IMR-90 (cell line): ENCODE measurements at regions not wholly inside any gene's neighbourhood (a gene's known extent, or its start where the extent isn't known, plus 50 kb on each side); places are given as distances from the start of the nearest gene placed in this dataset.

Source experiments
- ATAC-seq: fragments of 200-7000 bp; cut with Tn5 transposase; 2 replicates; pipeline ENCODE4 v1.9.1; 2020; ENCODE audit warnings: low read depth, mild to moderate bottlenecking, moderate library complexity
- BruUV-seq: library from RNA; stranded (reverse); fragments of 400-500 nt; replicated peaks from 2 replicates; lab custom pipeline; 2021; lab: Mats Ljungman, UMichigan
- CTCF ChIA-PET: fragments of 300-600 bp; formaldehyde crosslinking; extraction: SDS; loops from one replicate; lab custom pipeline; 2021; ENCODE audit warnings: antibody characterized with exemption; lab: Yijun Ruan, JAX
- POLR2A ChIA-PET: fragments of 300-600 bp; sonication (Branson Sonifier 250); formaldehyde crosslinking; loops from one replicate; lab custom pipeline; 2022; ENCODE audit warnings: antibody characterized with exemption; ENCODE audit not compliant: unreplicated experiment; lab: Charles Lee
- DNase-seq: peaks from one replicate; pipeline ENCODE4 v3.0.0; 2013
- H2AFZ ChIP-seq: replicated peaks from 2 replicates; pipeline ENCODE3; 2013; ENCODE audit warnings: low read length, mild to moderate bottlenecking; ENCODE audit not compliant: poor library complexity
- H2AK5ac ChIP-seq: 2 replicates; pipeline ENCODE4 v1.6.1; 2013; ENCODE audit warnings: low read depth, low read length, inconsistent platforms
- H2AK9ac ChIP-seq: replicated peaks from 2 replicates; pipeline ENCODE3; 2013; ENCODE audit warnings: mild to moderate bottlenecking, low read depth, low read length, moderate library complexity; ENCODE audit not compliant: poor library complexity
- H2BK120ac ChIP-seq: 2 replicates; pipeline ENCODE4 v1.6.1; 2013; ENCODE audit warnings: low read depth, low read length, inconsistent platforms
- H2BK15ac ChIP-seq: 3 replicates; pipeline ENCODE4 v1.6.1; 2013; ENCODE audit warnings: low read depth, low read length, inconsistent platforms
- H2BK20ac ChIP-seq: 2 replicates; pipeline ENCODE4 v1.6.1; 2013; ENCODE audit warnings: low read depth, mild to moderate bottlenecking, inconsistent platforms, low read length, moderate library complexity
- H2BK5ac ChIP-seq: 2 replicates; pipeline ENCODE4 v1.6.1; 2013; ENCODE audit warnings: mild to moderate bottlenecking, low read depth, low read length, inconsistent platforms; ENCODE audit not compliant: poor library complexity, severe bottlenecking
- H3K14ac ChIP-seq: replicated peaks from 2 replicates; pipeline ENCODE4 v1.6.1; 2013; ENCODE audit warnings: low read depth, low read length, inconsistent platforms
- H3K18ac ChIP-seq: 2 replicates; pipeline ENCODE4 v1.6.1; 2013; ENCODE audit warnings: low read depth, low read length, control low read depth
- H3K23ac ChIP-seq: 2 replicates; pipeline ENCODE4 v1.6.1; 2013; ENCODE audit warnings: low read depth, low read length, inconsistent platforms
- H3K27ac ChIP-seq: 2 replicates; pipeline ENCODE4 v1.5.1; 2013; ENCODE audit warnings: mild to moderate bottlenecking, control low read depth, low read length; ENCODE audit not compliant: insufficient read depth
- H3K27me3 ChIP-seq: 2 replicates; pipeline ENCODE4 v1.6.1; 2013; ENCODE audit warnings: low read length; ENCODE audit not compliant: control insufficient read depth, insufficient read depth
- H3K36me3 ChIP-seq: 2 replicates; pipeline ENCODE4 v1.6.1; 2013; ENCODE audit warnings: low read length, mixed read lengths; ENCODE audit not compliant: control insufficient read depth, insufficient read depth
- H3K4ac ChIP-seq: 2 replicates; pipeline ENCODE4 v1.6.1; 2013; ENCODE audit warnings: low read depth, low read length, inconsistent platforms
- H3K4me1 ChIP-seq: 2 replicates; pipeline ENCODE4 v1.6.1; 2013; ENCODE audit warnings: low read length, mixed read lengths; ENCODE audit not compliant: control insufficient read depth, insufficient read depth
- H3K4me2 ChIP-seq: 2 replicates; pipeline ENCODE4 v1.6.1; 2013; ENCODE audit warnings: low read depth, mild to moderate bottlenecking, control low read depth, low read length, moderate library complexity
- H3K4me3 ChIP-seq: 2 replicates; pipeline ENCODE4 v1.5.1; 2013; ENCODE audit warnings: low read depth, mild to moderate bottlenecking, control low read depth, low read length, moderate library complexity; ENCODE audit not compliant: insufficient read depth
- H3K56ac ChIP-seq: 2 replicates; pipeline ENCODE4 v1.6.1; 2013; ENCODE audit warnings: low read length, inconsistent platforms; ENCODE audit not compliant: insufficient read depth; ENCODE audit errors: extremely low read depth
- H3K79me1 ChIP-seq, 2 experiments: 2 replicates each; pipeline ENCODE4 v1.6.1; 2013; ENCODE audit warnings: low read length in 2 of 2, inconsistent platforms in 1 of 2, low read depth in 1 of 2
- H3K9ac ChIP-seq: 2 replicates; pipeline ENCODE4 v1.6.1; 2013; ENCODE audit warnings: low read depth, low read length, control low read depth
- H3K9me1 ChIP-seq: 2 replicates; pipeline ENCODE4 v1.6.1; 2013; ENCODE audit warnings: low read length, inconsistent platforms; ENCODE audit not compliant: insufficient read depth
- H3K9me3 ChIP-seq: 2 replicates; pipeline ENCODE4 v1.6.1; 2013; ENCODE audit warnings: low read length; ENCODE audit not compliant: control insufficient read depth, insufficient read depth
- H4K20me1 ChIP-seq: 2 replicates; pipeline ENCODE4 v1.6.1; 2013; ENCODE audit warnings: low read length, inconsistent platforms; ENCODE audit not compliant: insufficient read depth
- H4K5ac ChIP-seq: 2 replicates; pipeline ENCODE4 v1.6.1; 2013; ENCODE audit warnings: mild to moderate bottlenecking, low read depth, low read length, control low read depth
- H4K8ac ChIP-seq, 2 experiments: 2 replicates each; pipeline ENCODE4 v1.6.1; 2013; ENCODE audit warnings: low read depth in 2 of 2, low read length in 2 of 2, control low read depth in 1 of 2, inconsistent platforms in 1 of 2
- H4K91ac ChIP-seq: 2 replicates; pipeline ENCODE4 v1.6.1; 2013; ENCODE audit warnings: low read depth, low read length, inconsistent platforms; ENCODE audit not compliant: insufficient read depth
- BHLHE40 ChIP-seq: fragments of 150-350 bp; IDR thresholded peaks from 2 replicates; pipeline ENCODE4 v1.6.1; 2016; ENCODE audit warnings: mild to moderate bottlenecking, low read depth, low read length
- CEBPB ChIP-seq: IDR thresholded peaks from 2 replicates; pipeline ENCODE4 v1.6.1; 2012; ENCODE audit warnings: low read depth, low read length, improper control_type of control experiment
- CHD1 ChIP-seq: IDR thresholded peaks from 2 replicates; pipeline ENCODE4 v1.6.1; 2012; ENCODE audit warnings: low read depth, low read length, improper control_type of control experiment
- FOS ChIP-seq: fragments of 150-350 bp; IDR thresholded peaks from 2 replicates; pipeline ENCODE4 v1.6.1; 2016; ENCODE audit warnings: low read depth, low read length
- MAFK ChIP-seq: IDR thresholded peaks from 2 replicates; pipeline ENCODE4 v1.6.1; 2012; ENCODE audit warnings: low read depth, low read length, improper control_type of control experiment
- MAZ ChIP-seq: IDR thresholded peaks from 2 replicates; pipeline ENCODE4 v1.6.1; 2012; ENCODE audit warnings: low read depth, mild to moderate bottlenecking, low read length, improper control_type of control experiment, moderate library complexity, borderline replicate concordance
- MXI1 ChIP-seq: IDR thresholded peaks from 2 replicates; pipeline ENCODE4 v1.6.1; 2012; ENCODE audit warnings: low read depth, mild to moderate bottlenecking, low read length, moderate library complexity, borderline replicate concordance
- NFE2L2 ChIP-seq: fragments of 150-350 bp; IDR thresholded peaks from 2 replicates; pipeline ENCODE4 v1.6.1; 2016; ENCODE audit warnings: low read depth, mild to moderate bottlenecking, low read length
- POLR2A ChIP-seq: IDR thresholded peaks from 2 replicates; pipeline ENCODE4 v1.6.1; 2012; ENCODE audit warnings: mild to moderate bottlenecking, low read depth, low read length
- RAD21 ChIP-seq: IDR thresholded peaks from 2 replicates; pipeline ENCODE4 v1.6.1; 2012; ENCODE audit warnings: low read length, improper control_type of control experiment
- RCOR1 ChIP-seq: IDR thresholded peaks from 2 replicates; pipeline ENCODE4 v1.6.1; 2012; ENCODE audit warnings: mild to moderate bottlenecking, low read length, improper control_type of control experiment; ENCODE audit not compliant: insufficient replicate concordance
- RFX5 ChIP-seq: IDR thresholded peaks from 2 replicates; pipeline ENCODE4 v1.8.0; 2012; ENCODE audit warnings: low read depth, mild to moderate bottlenecking, low read length, moderate library complexity
- SMC3 ChIP-seq: fragments of 150-350 bp; IDR thresholded peaks from 2 replicates; pipeline ENCODE4 v1.6.1; 2016; ENCODE audit warnings: low read depth, mild to moderate bottlenecking, antibody characterized with exemption, low read length, moderate library complexity
- WGBS, 2 experiments: methylation state at CpG; one replicate each; pipeline versions ENCODE4 v1.1.5 to v1.1.7; 2013; ENCODE audit warnings: missing lambda C conversion rate in 2 of 2; ENCODE audit not compliant: insufficient read length in 1 of 2; ENCODE audit errors: extremely low coverage in 2 of 2; 5-methylcytosine and 5-hydroxymethylcytosine counted together
- dilution Hi-C: fragments of 300-500 bp; cut with HindIII; formaldehyde crosslinking; loops from one replicate; pipeline ENCODE4 v1.14.3; 2018; ENCODE audit warnings: low sequenced_read_pairs; ENCODE audit not compliant: unreplicated experiment
- in situ Hi-C: fragments of 300-500 bp; cut with MboI; formaldehyde crosslinking; loops from 3 replicates; pipeline ENCODE4 v1.14.3; 2019; ENCODE audit warnings: low sequenced_read_pairs, inconsistent platforms, mixed read lengths
- intact Hi-C: fragments of 100-400 bp; cut with micrococcal nuclease; formaldehyde crosslinking; loops from 2 replicates; pipeline ENCODE4 v1.10.0; 2022
- TF ChIP-seq, protein P1 (sequence below): fragments of 150-350 bp; IDR thresholded peaks from 2 replicates; pipeline ENCODE4 v1.6.1; 2016; ENCODE audit warnings: low read depth, mild to moderate bottlenecking, low read length, moderate library complexity, borderline replicate concordance
- TF ChIP-seq, protein P2 (sequence below): conservative IDR thresholded peaks from 2 replicates; pipeline ENCODE4 v1.5.1; 2012; ENCODE audit warnings: mild to moderate bottlenecking, low read depth, low read length, improper control_type of control experiment
- TF ChIP-seq, protein P3 (sequence below): fragments of 150-350 bp; IDR thresholded peaks from 2 replicates; pipeline ENCODE4 v1.6.1; 2017; ENCODE audit warnings: mild to moderate bottlenecking, antibody characterized with exemption, low read length, low read depth

DNA sequence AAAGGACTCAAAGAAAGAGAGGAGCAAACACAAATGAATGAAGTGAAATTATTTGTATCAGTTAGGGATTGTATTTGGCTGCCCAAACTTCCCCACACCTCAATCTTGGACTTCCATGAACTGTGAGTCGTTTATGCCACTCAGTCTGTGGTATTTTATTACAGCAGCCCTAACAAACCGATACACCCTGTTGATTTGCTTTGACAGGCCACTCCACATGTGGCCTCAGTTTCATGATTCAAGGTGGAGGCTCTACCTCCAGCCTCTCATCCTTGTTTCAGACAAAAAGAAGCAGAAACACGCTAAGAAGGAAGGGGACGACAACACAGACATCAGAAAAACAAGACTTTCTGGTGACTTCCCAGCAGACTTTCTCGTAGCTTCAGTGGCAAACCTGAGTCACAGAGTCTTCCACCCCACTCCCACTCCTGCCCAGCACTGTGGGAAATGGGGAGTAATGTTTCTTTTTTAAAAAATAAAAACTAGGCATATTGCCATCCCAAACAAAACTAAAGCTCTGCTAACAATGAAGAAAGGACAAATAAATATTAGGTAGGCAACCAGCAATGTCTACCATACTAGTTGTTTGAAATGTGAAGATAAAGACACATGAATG, 52.2 kb upstream of the ABCA1 start:
- intact Hi-C loops: no loop called here
- dilution Hi-C loops: no loop called here

More for the DNA sequence above, 52.2 kb upstream of the ABCA1 start:
- in situ Hi-C loops: loop anchor here (25.0 kb wide), 1 partner anchor 157 kb away; no protein-coding TSS in a partner anchor
- Histone ChIP-seq H2BK120ac (no peak overlapping the region), H2BK15ac (no peak overlapping the region; the same call in 2 of the 3 replicates), H3K27ac (no peak overlapping the region), H3K14ac (no peak overlapping the region), H3K56ac (no peak overlapping the region), H2BK20ac (no peak overlapping the region), H3K4ac (no peak overlapping the region), H3K4me1 (peaks cover 4% of the 10 kb centered on the region; the same call in 1 of the 2 replicates), H3K79me1 (no peaks in the 10 kb centered on the region), H3K4me2 (no peak overlapping the region), H2AK9ac (no peak overlapping the region), H2AK5ac (no peak overlapping the region), H3K9me3 (no peaks in the 10 kb centered on the region), H4K8ac (no peak overlapping the region), H3K36me3 (no peaks in the 10 kb centered on the region), H3K9me1 (0 out of 2 replicates have a peak, but pooled peaks cover 3% of the 10 kb centered on the region), H2BK5ac (no peak overlapping the region), H3K27me3 (no peaks in the 10 kb centered on the region), H3K4me3 (no peak overlapping the region), H3K23ac (no peak overlapping the region), H3K18ac (0 out of 2 replicates have a peak overlapping the region, but pooled peaks have one; percentile 29), H4K91ac (no peak overlapping the region), H3K9ac (no peak overlapping the region), H4K20me1 (no peaks in the 10 kb centered on the region), H4K5ac (no peak overlapping the region), H2AFZ (no peak overlapping the region)
- TF ChIP-seq, protein P1, sequence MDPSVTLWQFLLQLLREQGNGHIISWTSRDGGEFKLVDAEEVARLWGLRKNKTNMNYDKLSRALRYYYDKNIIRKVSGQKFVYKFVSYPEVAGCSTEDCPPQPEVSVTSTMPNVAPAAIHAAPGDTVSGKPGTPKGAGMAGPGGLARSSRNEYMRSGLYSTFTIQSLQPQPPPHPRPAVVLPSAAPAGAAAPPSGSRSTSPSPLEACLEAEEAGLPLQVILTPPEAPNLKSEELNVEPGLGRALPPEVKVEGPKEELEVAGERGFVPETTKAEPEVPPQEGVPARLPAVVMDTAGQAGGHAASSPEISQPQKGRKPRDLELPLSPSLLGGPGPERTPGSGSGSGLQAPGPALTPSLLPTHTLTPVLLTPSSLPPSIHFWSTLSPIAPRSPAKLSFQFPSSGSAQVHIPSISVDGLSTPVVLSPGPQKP: no peak
- no peak for TF ChIP-seq RFX5
- TF ChIP-seq RCOR1: no peak
- no peak for TF ChIP-seq MAFK
- TF ChIP-seq POLR2A: no peak
- TF ChIP-seq, protein P2, sequence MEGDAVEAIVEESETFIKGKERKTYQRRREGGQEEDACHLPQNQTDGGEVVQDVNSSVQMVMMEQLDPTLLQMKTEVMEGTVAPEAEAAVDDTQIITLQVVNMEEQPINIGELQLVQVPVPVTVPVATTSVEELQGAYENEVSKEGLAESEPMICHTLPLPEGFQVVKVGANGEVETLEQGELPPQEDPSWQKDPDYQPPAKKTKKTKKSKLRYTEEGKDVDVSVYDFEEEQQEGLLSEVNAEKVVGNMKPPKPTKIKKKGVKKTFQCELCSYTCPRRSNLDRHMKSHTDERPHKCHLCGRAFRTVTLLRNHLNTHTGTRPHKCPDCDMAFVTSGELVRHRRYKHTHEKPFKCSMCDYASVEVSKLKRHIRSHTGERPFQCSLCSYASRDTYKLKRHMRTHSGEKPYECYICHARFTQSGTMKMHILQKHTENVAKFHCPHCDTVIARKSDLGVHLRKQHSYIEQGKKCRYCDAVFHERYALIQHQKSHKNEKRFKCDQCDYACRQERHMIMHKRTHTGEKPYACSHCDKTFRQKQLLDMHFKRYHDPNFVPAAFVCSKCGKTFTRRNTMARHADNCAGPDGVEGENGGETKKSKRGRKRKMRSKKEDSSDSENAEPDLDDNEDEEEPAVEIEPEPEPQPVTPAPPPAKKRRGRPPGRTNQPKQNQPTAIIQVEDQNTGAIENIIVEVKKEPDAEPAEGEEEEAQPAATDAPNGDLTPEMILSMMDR: no peak
- no peak for TF ChIP-seq MXI1
- TF ChIP-seq RAD21: no peak
- no peak for TF ChIP-seq FOS
- TF ChIP-seq NFE2L2: no peak
- TF ChIP-seq, protein P3, sequence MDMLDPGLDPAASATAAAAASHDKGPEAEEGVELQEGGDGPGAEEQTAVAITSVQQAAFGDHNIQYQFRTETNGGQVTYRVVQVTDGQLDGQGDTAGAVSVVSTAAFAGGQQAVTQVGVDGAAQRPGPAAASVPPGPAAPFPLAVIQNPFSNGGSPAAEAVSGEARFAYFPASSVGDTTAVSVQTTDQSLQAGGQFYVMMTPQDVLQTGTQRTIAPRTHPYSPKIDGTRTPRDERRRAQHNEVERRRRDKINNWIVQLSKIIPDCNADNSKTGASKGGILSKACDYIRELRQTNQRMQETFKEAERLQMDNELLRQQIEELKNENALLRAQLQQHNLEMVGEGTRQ: no peak
- no peak for TF ChIP-seq CEBPB
- no peak for TF ChIP-seq CHD1
- TF ChIP-seq MAZ: no peak
- TF ChIP-seq SMC3: no peak
- no peak for TF ChIP-seq BHLHE40
- POLR2A ChIA-PET: no interaction called here
- ATAC-seq: no peak
- BruUV-seq: no TSS peak
- DNase-seq: no peak
- CTCF ChIA-PET: interaction anchor here (0.6 kb wide), 1 partner anchor 17 kb away, joined by 4 read pairs; no protein-coding TSS in a partner anchor
- WGBS, 2 experiments: 78% methylated on average over 3 of the region's 5 CpGs; no CpG with 5 or more reads in 1 of the 2 experiments
